NCI-H1930 (cell line): ENCODE measurements at regions not wholly inside any gene's neighbourhood (a gene's known extent, or its start where the extent isn't known, plus 50 kb on each side); places are given as distances from the start of the nearest gene placed in this dataset.
"Not testable (repeated sequence)": the region's sequence is repeated elsewhere in the genome, so short reads cannot be mapped to it uniquely, and the experiment has no call there.

ENCODE experiments used
- DNase-seq, 2 experiments: peaks; one replicate each; lab custom pipeline; 2025; lab: John Stamatoyannopoulos, UW

DNA sequence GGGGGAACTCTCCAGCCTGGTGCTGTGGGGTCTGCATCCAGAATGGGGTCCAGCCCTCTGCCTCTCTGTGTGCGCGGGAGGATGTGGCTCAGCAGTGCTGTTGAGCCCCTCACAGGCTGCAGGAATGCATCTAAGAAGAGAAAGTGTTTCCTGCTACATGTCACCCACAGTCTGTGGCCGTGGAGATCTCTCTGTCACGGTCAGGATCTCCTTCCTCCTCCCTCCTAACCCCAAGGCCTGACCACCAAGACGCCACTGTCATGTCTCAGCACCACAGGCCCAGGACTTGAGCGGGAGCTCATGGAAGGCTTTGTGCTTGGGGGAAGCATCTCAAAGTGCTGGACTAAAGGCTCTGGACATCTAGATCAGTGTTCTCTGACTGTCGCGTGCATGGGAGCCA is 90.1 kb downstream of the SREK1 start:
- no peak for DNase-seq

GRCh38 chr5:66238435-66238834 is 94.3 kb downstream of the SREK1 start:
- no peak for DNase-seq

GRCh38 chr5:66239034-66239433 is 94.9 kb downstream of the SREK1 start:
- no peak for DNase-seq

- no peak for DNase-seq
These were observed 97.2 kb downstream of the SREK1 start for GRCh38 chr5:66241136-66241825.

DNA sequence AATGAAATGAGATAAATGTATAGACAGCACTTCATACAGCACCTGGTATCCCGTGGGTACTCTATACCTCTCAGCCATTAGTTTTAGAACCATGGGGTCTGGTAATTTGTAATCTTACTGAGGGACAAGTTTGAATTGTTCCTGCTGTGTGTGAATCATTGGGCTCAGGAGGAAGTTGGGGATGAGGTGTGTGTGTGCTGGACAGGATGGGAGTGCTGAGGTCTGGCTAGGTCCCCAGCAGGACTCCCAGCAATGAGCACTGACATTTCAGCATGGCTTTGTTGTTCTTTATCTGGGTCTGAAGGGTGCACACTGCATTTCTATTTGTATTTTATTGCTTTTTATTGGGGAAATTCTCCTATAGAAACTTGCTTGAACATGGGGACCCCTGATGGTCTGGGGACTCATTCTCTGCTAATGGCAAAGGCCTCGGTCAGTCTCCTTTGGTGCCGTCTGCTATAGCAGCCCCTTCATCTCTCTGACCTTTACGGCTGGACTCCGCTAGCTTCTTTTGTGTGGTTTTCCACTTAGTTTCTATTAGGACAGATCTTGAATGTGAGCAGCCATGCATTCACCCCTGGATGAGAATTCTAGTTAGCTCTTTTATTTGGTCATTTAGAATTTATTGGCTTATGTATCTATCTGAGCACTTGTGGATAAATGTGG is 98.1 kb downstream of the SREK1 start:
- no peak for DNase-seq

DNA sequence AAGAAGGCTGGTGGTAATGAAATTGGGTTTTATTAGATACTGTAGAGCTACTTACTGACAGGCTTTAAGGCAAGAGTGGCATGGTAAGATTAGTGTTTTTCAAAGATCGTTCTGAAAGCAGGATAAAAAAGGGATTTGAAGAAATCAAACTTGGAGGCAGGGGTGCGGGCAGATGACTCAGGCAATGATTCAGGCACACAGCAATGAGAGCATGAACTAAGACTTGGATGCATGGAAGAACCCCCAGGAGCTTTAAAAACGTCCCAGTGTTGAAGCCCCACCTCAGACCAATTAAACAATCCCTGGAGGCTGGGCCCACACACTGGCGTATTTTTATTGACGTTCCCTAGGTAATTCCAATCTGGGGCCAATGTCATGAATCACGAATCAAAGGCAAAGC is 102.5 kb downstream of the SREK1 start:
- no peak for DNase-seq

DNA sequence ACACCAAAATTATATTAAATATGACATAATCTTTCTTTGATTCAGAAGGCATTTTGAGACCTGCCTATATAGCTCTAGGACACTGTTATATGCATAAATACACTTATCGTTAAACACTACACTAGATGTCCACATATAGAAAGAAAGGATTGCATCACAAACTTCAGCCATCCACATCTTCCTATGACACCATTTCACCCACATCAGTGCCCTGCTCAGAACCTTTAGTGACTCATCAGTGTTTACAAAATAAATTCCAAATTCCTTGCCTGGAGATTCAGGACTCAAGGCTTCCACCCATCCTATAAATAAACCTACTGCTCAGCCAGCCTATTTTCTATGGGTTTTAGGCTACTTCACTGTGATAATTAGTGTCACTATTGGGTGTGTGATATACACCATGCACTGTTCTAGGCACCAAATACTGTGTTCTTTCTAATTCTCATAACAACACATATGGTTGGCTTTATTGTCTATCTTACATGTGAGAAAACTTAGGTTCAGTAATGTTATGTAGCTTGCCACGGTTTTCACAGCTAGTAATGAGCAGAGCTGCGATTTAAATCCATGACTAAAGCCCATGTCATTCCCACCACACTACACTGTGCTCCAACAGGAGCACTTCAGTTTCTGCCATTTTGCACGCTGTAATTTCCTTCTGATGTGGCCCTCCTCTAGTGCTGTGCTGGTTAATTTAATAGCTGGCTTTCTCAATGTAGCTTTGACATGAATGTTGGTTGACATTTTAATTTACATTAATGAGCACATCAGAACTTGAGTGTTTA is 103.3 kb downstream of the SREK1 start:
- DNase-seq, result no peak

DNA sequence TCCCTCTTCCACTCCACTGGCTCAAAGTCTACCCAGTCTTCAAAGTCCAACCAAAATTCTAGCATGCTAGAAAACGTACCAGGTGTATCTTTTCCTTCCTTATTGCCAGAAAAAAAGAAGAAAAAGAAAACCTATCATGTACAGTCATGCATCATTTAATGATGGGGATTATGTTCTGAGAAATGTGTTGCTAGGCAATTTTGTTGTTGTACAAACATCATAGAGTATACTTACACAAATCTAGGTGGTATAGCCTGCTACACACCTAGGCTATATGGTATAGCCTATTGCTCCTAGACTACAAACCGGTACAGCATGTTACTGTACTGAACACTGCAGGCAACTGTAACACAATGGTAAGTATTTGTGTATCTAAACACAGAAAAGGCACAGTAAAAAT is 104.8 kb downstream of the SREK1 start:
- DNase-seq, result no peak

DNA sequence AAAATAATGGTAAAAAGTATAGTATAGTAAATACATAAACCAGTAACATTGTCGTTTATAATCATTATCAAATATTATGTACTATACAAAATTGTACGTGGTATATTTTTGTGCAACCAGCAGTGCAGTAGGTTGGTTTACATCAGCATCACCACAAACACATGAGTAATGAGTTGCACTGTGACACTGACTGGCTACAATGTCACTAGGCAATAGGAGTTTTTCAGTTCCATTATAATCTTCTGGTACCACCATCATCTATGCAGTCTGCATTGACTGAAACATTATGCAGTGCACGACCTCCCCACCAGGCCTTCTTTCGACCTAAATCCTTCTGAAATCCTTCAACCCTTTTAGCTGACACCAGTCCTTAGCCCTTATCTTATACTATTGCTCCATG is 105.8 kb downstream of the SREK1 start:
- no peak for DNase-seq

DNA sequence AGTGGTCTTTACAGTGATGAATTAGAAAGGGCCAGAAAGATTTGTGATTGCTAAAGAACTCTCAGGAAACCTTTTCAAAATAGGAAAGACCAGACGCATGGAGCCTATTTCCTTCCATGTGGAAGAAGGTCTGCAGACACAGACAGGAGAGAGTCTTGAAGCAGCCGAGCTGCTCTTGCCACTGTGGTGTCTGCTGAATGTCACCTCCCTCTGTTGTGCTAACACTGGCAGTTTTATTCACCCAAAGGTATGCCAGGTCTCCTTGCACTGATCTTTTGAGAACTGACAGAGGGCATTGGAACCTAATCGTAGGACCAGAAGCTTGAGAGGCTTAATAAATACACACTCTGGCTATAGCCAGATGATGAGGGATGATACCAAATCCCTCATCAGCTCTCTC is 108.7 kb downstream of the SREK1 start:
- DNase-seq, result no peak

- DNase-seq, result no peak
These were observed 111.6 kb downstream of the SREK1 start for GRCh38 chr5:66255714-66256113.

DNA sequence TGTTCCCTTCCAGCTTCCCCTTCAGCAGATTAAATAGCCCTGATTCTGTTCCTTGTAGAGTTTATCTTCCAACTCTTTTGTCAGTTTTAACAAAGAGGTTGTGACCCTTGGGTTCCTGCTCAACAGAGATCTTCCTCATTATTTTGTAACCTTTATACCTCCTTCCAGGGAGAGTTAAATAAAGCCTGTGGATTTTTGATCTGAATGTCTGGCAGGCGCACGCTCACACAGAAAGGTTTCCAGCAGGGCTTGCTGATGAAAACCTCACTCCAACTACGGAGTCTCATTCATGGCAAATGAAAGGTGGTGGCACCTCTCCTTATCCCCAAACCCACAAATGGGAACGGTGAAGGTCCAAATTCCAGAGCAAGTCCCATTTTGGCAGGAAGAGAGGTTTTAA is 129.0 kb downstream of the SREK1 start:
- DNase-seq, result no peak

- DNase-seq, result no peak
These were observed 132.9 kb downstream of the SREK1 start for GRCh38 chr5:66276986-66277385.

GRCh38 chr5:66277981-66278380 is 133.9 kb downstream of the SREK1 start:
- no peak for DNase-seq

GRCh38 chr5:66281294-66281693 is 137.2 kb downstream of the SREK1 start:
- DNase-seq, result no peak

- no peak for DNase-seq
These were observed 140.7 kb downstream of the SREK1 start for GRCh38 chr5:66284588-66285342.

DNA sequence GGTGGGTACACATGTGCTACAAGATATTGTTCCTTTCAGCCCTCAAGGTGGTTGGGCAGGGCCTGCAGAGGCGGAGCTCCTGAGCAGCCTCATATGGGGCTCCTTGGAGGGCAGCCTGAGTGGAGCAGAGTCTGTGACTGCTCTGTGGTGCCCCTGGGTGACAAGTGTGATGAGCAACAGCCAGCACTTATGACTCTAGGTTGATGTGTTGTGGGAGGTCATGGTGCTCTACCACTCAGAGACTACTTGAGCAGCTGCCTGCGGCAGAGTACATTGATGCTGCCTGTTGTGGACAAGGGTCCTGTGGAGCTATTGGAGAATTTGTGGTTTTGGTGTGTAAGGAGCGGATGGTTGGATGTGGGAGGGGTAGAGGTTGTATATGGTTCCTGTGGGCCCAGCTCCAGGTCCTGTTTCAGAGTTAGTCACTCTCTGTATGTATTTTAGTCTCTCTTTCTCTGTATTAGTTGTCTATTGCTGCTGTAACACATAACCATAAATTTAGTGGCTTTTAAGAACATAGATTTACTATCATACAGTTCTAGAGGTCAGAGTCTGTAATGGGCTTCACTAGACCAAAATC is 141.3 kb downstream of the SREK1 start:
- no peak for DNase-seq

DNA sequence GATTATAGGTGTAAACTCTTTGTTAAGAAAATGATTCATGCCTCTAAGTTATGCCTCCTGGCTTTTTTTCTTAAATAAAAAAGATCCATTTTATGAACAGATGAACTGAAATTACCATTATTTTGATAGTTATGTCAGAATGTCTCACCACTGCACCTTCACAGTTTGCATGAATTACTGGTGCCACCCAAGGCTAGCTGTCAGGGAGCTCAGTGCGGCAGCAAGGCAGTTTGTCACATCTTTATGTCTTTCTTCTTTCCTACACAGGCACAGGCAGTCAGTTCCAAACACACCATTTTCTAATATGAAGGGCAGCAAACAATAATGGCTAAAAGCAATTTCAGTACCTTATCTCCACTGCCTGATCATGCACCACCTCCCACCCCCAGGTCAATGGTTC is 147.7 kb downstream of the SREK1 start:
- DNase-seq, result no peak

GRCh38 chr5:66293851-66294250 is 149.8 kb downstream of the SREK1 start:
- not testable (repeated sequence) for DNase-seq

DNA sequence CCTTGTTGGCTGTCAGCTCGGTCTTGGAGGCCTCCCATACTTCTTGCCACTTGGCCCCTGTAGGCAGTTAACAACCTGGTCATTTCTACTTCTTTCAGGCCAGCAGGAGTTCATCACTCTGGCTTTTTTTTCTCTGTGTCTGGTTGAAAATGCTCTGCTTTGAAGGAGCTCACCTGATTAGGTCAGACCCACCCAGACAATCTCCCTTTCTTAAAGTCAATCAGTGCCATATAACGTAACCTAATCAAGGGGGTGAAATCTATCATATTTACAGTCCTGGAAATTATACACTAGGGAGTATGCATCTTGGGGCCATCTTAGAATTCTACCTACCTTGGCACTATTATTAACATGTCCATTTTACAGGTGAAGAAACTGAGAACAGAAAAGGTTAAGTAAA is 155.4 kb downstream of the SREK1 start:
- DNase-seq, result no peak

GRCh38 chr5:66302344-66302743 is 158.2 kb downstream of the SREK1 start:
- DNase-seq, result no peak
